Fibroblast of skin of scalp (primary cell): ENCODE measurements at regions not wholly inside any gene's neighbourhood (a gene's known extent, or its start where the extent isn't known, plus 50 kb on each side); places are given as distances from the start of the nearest gene placed in this dataset.
"Not testable (repeated sequence)": the region's sequence is repeated elsewhere in the genome, so short reads cannot be mapped to it uniquely, and the experiment has no call there.

ENCODE experiments used
- DNase-seq: peaks from one replicate; pipeline ENCODE4 v3.0.0-alpha.2; 2013

DNA sequence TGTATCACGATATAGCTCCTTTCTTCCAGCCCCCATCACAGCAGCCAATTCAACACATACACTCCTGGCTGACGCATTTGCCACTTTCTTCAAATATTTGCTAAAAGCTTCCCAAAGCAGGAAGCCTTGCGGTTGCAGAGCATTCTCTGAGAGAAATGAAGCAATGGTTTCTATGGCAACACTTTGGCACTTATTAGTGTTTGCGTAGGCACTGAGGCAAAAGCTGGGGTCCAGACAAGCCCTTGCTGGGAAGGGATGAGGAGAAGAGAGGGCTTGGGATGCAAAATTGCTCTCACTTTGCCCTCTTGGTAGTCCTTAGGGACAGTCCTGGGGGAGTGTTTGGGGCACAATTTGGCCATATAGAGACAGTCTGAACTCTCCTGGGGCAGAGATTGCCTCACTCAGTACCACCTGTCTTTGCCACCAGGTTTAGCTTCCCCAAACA lies 55.0 kb upstream of the PAK3 start:
- peak; percentile 88 for DNase-seq

- DNase-seq, result peak; percentile 27
Observed at GRCh38 chrX:111040377-111041017, 55.5 kb upstream of the PAK3 start.

GRCh38 chrX:111039606-111040005 lies 56.4 kb upstream of the PAK3 start:
- DNase-seq, result no peak

GRCh38 chrX:111035991-111036390 lies 60.0 kb upstream of the PAK3 start:
- DNase-seq, result no peak

DNA sequence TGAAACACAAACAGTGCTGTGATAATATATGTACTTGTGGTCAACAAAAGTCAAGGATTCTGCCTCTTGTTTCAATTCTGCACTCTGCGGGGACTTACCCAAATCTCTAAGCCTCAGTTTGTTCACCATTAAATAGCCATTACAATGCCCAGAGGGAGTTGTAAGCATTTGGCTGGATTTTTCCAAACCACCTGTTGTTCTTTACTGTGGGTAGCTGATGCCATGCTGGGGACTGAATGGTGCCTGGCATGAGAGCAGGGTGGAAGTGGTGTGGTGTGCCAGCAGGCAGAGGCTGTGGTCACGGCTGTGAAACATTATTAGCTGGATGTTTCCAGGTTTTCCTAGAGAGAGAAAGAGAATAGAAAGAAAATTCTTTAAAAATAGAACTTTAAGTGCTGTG lies 60.7 kb upstream of the PAK3 start:
- no peak for DNase-seq

DNA sequence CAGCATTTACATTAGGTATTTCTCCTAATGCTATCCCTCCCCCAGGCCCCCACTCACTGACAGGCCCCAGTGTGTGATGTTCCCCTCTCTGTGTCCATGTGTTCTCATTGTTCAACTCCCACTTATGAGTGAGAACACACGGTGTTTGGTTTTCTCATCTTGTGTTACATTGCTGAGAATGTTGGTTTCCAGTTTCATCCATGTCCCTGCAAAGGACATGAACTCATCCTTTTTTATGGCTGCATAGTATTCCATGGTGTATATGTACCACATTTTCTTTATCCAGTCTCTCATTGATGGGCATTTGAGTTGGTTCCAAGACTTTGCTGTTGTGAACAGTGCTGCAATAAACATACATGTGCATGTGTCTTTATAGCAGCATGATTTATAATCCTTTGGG lies 73.0 kb upstream of the PAK3 start:
- not testable (repeated sequence) for DNase-seq

GRCh38 chrX:111020283-111020682 lies 75.7 kb upstream of the PAK3 start:
- DNase-seq, result no peak

DNA sequence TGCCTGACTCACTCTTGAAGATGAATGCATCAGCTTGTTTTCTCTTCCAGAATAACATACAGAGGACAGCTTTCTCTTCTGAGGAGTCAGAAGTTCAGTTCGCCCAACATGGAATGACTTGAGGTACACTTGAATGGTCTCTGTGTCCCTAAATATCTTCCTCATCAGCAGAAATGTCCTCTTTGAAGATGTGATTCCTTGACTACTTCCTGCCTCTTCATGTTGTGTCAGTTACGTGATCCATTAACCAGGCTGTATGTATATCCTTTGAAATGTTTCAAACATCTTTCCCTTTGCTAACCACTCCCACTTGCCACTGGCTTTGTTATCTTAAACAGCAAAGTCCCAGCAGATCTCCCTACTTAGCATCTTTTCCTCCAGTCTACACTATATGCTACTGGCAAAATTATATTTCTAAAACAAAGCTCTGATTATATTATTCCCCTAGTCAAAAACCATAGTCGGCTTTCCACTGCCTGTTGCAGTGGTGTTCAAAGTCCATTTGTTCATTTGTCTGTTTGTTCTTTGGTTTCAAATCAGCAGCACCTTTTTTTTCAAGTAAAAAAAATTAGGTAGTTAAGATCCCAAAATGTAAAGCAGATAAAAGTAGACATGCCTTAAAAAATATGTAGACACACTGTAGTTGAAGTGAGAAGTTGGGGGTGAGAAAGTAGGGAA lies 82.1 kb upstream of the PAK3 start:
- no peak for DNase-seq

DNA sequence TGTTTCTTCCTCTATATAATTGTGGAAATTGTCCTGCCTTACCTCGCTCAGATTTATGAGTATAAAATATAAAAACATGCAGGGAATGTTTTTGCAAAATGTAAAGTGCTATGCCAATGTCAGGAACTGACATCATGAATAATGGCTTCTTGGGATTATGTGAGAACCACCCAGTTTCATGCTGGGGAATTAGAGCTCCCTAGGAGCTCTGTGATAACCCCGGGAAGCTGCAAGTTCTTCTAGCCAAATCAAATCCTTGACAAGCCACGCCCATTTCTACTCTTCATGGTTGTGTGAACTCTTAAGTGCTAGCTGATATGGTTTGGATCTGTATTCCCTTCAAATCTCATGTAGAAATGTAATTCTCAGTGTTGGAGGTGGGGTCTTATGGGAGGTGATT lies 85.9 kb upstream of the PAK3 start:
- DNase-seq, result no peak

- no peak for DNase-seq
Observed at GRCh38 chrX:111009256-111009655, 86.7 kb upstream of the PAK3 start.

GRCh38 chrX:111008126-111008525 lies 87.9 kb upstream of the PAK3 start:
- DNase-seq, result no peak

- no peak for DNase-seq
Observed at GRCh38 chrX:111007238-111007637, 88.8 kb upstream of the PAK3 start.

DNA sequence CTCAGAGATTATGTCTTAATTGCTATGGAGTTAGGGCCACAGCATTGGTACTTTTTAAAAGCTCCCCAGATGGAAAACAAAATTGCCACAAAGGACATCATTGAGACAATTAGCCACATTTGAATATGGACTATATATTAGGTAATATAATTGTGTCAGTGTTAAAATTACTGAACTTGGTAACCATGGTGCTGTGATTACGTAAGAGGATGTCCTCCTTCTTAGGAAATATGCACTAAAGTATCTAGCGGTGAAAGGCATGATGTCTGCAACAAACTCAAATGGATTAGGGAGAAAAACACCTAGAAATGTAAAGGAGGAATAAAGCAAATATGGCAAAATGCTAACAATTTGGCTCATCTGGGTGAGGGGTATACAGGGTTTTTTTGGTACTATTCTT lies 89.9 kb upstream of the PAK3 start:
- DNase-seq, result no peak

DNA sequence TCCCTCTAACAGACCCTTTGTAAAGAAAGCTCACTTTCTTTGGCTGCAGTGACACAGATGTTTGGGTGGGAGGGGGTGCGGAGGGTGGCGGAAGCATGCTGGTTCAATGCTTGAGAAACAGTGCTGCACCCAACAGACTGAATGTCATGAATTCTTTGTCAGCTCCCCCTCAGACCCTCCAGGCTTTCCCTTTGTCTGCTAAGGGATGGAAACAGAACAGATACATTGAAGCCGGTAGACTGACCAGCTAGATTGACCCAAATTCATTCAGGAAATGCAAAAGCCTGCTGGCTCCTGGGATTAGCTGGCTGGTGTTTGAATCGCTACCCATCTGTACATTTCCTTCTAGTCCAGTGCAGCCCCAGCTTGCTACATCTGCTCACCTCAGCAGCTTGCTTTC lies 90.8 kb upstream of the PAK3 start:
- no peak for DNase-seq

DNA sequence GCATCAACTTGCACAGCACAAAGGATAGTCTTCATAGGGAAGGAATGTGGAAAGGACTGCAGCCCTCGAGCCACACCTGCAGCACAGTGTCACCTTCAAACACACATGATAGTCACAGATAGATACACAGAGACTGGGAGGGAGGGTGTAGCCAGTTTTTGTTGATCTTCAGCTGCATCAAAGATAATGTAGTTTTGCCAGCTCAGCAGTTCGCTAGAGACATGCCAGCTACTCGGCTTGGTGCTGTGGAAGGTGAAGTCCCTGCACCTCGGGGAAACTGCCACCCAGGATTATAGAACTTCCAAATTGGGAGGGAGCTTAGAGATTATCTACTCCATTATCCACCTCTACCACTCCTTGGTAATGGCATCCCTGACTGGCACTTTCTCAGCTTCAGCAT lies 92.9 kb upstream of the PAK3 start:
- DNase-seq, result no peak

DNA sequence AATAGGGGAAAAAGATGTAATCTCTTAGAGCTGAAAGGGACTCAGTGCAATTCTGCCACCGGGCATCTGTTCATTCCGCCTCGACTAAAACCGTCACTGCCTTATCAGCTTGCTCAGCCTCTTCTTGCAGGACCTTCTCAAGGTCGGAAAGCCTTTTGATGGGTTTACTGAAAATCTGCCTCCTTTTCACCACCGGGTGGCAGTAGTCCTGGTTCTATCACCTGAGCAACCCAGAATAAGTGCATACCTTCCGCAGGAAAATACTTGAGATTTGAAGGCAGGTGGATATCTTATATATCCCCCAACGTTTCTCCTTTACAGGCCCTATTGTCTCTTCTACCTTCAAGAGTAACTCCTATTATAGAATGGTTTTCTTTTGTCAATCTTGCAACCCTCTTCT lies 103.4 kb upstream of the PAK3 start:
- peak; percentile 14 for DNase-seq

GRCh38 chrX:110989869-110990268 lies 106.1 kb upstream of the PAK3 start:
- DNase-seq, result no peak

- DNase-seq, result no peak
Observed at GRCh38 chrX:110989447-110989846, 106.5 kb upstream of the PAK3 start.

DNA sequence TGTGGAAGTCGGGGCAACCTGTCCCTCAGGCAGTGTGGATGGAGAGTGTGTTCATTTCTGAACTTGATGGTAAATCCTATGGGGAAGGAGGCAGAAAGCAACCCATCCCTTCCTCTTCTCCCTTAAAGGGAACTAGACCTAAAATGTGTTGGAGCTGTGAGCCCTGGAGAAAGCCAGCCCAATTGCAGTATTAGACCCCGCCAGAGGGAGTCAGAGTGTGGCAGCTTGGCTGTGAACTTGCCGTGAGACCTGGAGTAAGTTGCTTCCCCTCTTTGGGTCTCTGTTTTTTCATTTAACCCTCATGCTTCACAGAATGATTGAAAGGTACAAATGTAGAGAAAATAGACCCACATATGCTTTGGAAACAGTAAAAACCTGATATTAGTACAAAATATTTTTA lies 108.7 kb upstream of the PAK3 start:
- DNase-seq, result peak; percentile 1

DNA sequence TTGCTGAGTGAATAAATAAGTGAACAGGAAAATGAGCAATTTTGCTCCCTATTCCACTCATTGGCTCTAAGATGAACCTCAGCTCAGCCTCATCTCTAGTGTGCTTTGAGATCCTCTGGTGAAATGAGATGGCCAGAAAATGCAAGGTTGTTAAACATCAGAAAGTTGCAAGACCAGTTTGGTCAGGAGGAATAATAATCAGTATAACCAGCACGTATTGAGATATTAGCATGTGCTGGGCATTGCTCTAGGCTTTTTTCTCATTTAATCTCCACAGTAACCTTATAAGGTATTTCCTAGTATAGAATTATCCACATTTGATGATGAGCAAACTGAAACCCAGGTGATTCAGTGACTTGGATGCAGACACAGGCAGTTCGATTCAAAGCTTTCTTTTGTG lies 110.5 kb upstream of the PAK3 start:
- DNase-seq, result no peak

- DNase-seq, result no peak
Observed at GRCh38 chrX:110983024-110983423, 113.0 kb upstream of the PAK3 start.

- DNase-seq, result no peak
Observed at GRCh38 chrX:110966839-110967238, 129.2 kb upstream of the PAK3 start.

GRCh38 chrX:110966091-110966454 lies 129.9 kb upstream of the PAK3 start:
- DNase-seq, result no peak

DNA sequence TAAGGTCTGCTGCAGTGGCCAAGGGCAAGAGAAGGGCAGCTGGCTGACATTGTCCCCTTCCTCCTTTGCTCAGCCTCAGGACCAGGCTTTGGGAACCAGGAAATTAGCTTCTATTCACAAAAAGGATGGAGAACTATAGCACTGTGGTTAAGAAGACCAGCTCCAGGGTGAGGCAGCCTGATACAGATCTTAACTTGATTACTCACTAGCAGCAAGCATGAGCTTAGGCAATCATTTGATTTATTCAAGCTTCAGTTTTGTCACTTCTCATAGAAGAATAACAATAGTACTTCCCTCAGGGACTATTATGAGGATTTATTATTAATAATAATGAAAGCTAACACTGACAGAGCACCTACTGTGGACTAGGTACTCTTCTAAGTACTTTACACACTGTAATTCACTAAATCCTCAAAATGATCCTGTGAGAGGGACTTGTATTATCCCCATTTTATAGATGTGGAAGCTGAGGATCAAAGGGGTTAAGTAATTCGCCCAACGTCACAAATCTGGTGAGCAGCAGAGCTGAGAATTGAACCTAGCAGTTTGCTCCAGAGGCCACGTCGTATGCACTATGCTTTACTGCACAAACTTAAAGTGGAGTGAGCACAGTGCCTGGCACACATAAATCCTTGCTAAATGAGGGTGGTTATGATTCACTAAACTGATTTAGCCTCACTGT lies 130.4 kb upstream of the PAK3 start:
- no peak for DNase-seq
